NCI-H2227 (cell line): ENCODE measurements at regions not wholly inside any gene's neighbourhood (a gene's known extent, or its start where the extent isn't known, plus 50 kb on each side); places are given as distances from the start of the nearest gene placed in this dataset.
"Not testable (repeated sequence)": the region's sequence is repeated elsewhere in the genome, so short reads cannot be mapped to it uniquely, and the experiment has no call there.

Experiments used
- DNase-seq: peaks from one replicate; lab custom pipeline; 2025; ENCODE audit not compliant: unreplicated experiment; lab: John Stamatoyannopoulos, UW

DNA sequence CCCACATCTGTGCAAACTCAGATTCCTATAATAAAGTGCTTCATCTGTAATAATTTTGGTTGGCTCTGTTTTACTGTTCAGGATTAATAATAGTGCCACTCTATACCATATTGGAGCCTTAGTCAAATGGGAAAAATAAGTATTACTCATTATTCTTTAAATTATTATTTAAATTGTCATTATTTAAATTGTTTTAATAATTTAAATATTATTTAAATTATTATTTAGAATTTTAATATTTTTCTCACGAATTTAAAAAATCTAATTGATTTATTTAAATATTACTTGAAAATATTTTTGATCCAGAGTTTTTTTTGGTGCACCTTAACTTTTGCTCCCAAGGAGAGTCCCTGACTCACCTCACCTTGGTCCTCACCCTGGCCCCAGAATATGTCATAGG is 245.7 kb upstream of the MDGA2 start:
- DNase-seq = no peak

DNA sequence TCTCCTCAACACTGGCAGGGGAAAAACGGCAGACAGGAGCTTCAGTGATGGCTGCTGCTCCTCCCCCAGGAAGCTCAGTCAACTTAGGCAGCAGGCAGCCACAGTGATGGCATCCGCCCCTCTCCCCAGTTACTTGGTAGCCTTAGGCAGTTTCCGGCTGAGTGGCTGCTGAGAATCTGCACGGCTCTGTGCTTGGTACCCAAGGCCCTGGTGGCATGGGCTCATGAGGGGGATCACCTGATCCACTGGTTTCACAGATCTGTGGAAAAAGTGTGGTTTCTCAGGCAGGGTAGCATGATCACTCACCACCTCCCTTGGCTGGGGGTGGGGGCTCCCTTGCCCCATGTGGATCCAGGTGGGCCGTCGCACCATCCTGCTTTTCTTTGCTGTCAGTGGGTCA is 244.6 kb upstream of the MDGA2 start:
- DNase-seq = no peak

DNA sequence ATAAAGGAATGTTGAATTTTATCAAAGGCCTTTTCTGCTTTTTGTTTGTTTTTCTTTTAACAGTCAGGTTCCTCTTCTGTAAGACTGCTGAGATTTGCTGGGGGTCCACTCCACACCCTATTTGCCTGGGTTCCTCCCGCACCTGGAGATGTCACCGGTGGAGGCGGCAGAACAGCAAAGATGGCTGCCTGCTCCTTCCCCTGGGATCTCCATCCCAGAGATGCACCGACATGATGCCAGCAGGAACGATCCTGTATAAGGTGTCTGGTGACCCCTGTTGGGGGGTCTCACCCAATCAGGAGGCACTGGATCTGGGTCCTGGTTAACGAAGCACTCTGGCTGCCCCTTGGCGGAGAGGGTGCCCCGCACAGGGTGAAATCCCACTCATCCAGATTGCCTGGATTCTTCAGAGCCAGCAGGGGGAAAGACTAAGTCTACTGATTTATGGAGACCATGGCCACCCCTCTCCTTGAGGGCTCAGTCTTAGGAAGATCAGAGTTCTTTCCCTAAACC is 244.0 kb upstream of the MDGA2 start:
- no peak for DNase-seq

GRCh38 chr14:47917344-47917954 is 242.0 kb upstream of the MDGA2 start:
- peak; percentile 23 for DNase-seq

- not testable (repeated sequence) for DNase-seq
Observed at GRCh38 chr14:47901141-47901540, 225.7 kb upstream of the MDGA2 start.

- no peak for DNase-seq
Observed at GRCh38 chr14:47899685-47900084, 224.3 kb upstream of the MDGA2 start.

DNA sequence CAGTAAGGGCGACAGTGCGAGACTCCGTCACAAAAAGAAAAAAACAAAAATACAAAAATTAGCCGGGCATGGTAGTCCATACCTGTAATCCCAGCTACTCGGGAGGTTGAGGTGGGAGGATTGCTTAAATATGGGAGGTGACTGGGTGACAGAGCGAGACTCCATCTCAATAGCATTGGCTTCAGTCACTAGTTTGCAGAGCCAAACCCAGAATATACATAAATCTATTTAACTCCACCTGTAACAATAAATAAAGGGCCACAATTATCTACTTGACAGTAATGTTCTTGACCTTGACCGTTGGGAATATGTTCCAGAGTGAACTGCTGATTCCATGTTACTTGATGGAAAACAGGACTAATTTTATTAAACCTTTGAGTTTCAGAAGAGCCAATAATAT is 198.9 kb upstream of the MDGA2 start:
- DNase-seq = no peak

GRCh38 chr14:47872588-47872987 is 197.2 kb upstream of the MDGA2 start:
- no peak for DNase-seq

DNA sequence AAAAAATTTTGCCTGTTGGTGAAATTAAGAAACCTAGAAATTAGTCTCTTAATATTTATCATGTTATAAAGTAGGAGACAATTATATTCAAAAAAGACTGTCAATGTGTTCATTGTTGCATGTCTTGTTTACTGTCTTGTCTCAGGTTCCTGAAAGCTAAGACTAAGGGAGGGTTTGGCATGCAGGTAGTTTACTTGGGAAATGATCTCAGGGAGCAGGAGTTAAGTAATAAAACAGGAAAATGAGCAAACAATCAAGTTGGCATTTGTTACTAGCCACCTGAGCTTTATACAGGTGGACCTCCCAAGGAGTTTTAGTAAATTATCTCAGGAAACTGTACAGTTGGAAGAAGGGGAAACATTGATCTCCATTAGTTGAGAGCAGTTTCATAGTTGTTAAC is 188.0 kb upstream of the MDGA2 start:
- no peak for DNase-seq

DNA sequence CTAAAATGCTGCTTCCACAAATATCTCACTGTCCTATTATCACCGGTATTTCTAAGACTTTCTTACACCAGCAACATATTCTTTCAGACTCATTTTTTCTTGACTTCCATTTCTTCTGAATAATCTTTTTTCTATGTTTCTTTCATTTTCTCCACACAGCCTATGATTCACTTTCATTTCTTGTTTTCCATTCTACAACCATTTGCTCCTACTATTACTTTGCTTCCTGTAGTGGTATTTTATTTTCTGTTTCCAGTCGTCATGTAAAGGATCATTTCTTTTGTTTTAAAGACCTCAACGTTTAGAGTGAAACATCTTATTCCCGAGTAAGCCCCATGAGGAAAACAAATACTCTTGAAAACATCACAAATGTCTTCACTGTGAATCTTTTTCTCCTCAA is 182.2 kb upstream of the MDGA2 start:
- DNase-seq = no peak

- DNase-seq = no peak
Observed at GRCh38 chr14:47852278-47852677, 176.9 kb upstream of the MDGA2 start.

- DNase-seq = no peak
Observed at GRCh38 chr14:47846008-47846407, 170.6 kb upstream of the MDGA2 start.

- no peak for DNase-seq
Observed at GRCh38 chr14:47843236-47843635, 167.8 kb upstream of the MDGA2 start.

- no peak for DNase-seq
Observed at GRCh38 chr14:47833011-47833410, 157.6 kb upstream of the MDGA2 start.

DNA sequence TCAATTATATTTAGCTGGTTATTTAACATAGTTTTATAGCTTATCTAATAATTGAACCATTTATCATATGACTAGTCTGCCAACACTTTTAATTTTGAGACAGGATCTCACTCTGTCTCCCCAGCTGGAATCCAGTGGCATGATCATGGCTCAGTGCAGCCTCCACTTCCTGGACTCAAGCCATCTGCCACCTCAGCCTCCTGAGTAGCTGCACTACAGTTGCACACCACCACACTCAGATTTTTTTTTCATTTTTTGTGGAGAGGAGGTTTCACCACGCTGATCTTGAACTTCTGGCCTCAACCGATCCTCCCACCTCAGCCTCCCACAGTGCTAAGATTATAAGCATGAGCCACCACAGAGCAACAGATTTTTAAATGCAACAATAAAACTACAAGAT is 151.4 kb upstream of the MDGA2 start:
- no peak for DNase-seq

GRCh38 chr14:47822326-47822725 is 146.9 kb upstream of the MDGA2 start:
- no peak for DNase-seq

DNA sequence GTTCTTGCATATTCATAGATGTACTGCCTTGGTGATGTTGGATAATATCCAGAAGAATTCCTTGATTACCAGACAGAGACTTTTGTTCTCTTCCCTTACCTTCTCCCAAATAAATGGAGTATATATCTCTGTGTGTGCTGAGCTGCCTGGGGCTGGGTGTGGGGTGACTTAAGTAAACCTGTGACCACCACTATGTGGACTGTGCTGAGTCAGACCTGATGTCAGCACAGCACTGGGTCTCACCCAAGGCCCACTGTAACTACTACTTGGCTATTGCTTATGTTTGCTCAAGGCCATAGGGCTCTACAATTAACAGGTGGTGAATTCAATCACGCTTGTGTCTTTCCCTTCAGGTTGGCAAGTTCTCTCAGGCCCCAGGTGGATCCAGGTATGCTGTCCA is 145.7 kb upstream of the MDGA2 start:
- DNase-seq = no peak

GRCh38 chr14:47790477-47790876 is 115.1 kb upstream of the MDGA2 start:
- no peak for DNase-seq

GRCh38 chr14:47785058-47785457 is 109.7 kb upstream of the MDGA2 start:
- DNase-seq = no peak

GRCh38 chr14:47778631-47779030 is 103.2 kb upstream of the MDGA2 start:
- DNase-seq = no peak

GRCh38 chr14:47772652-47773051 is 97.2 kb upstream of the MDGA2 start:
- DNase-seq = no peak

DNA sequence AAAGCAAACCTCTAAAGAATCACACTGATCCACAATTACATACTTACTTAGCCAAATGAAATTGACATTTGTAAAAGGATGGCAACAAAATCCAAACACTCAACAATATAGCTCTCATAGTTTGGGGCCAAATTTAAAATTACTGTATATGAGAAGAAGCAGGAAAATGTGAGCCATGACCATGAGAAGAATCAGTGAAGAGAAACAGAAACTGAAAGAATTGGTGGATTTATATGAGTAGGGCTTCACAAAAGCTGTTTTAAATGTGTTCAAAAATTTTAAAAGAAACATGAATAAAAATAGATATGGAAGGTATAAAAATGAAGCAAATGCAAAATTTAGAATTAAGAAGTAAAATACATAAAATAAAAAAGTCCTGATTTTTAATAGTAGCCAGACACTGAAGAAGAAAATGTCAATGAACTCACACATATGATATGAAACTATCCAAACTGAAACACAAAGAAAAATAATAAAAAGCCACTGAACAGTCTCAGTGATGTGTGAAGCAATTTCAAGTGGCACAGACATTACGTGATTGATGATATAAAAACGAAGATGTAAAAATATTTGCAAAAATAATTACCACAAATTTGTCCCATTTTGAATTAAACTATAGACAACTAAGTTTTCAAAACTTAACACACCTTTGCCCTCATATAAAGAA is 87.9 kb upstream of the MDGA2 start:
- no peak for DNase-seq

DNA sequence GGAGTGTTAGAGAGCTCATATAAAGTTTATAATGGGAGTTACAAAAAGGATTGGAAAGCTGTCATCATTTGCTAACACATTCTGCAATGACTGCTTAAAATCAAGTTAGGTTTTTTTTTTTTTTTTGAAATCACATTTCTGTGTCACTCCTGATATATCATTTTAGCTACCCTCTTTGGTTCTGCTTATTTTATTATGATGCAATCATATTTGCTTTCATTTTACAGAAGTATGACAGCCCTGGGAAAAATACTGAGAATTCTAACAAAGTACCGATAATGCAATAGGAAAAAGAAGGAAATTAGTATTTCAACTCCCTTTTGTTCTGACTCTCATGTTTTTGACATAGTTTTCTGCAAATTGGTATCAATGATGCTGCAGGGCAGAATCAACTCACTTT is 71.6 kb upstream of the MDGA2 start:
- DNase-seq = no peak
